Fibroblast of skin of abdomen (primary cell): ENCODE measurements at regions not wholly inside any gene's neighbourhood (a gene's known extent, or its start where the extent isn't known, plus 50 kb on each side); places are given as distances from the start of the nearest gene placed in this dataset.
A peak's percentile ranks its signal among the peaks of the same experiment; 100 is the strongest.

ENCODE experiments used
- DNase-seq: peaks from one replicate; pipeline ENCODE4 v3.0.0-alpha.2; 2013

GRCh38 chr20:23230766-23231385 lies 119.7 kb upstream of the NXT1 start:
- DNase-seq: no peak

GRCh38 chr20:23229989-23230388 lies 120.6 kb upstream of the NXT1 start:
- no peak for DNase-seq

- peak; percentile 17 for DNase-seq
These were observed 121.7 kb upstream of the NXT1 start for GRCh38 chr20:23228912-23229311.

GRCh38 chr20:23227976-23228375 lies 122.6 kb upstream of the NXT1 start:
- no peak for DNase-seq

- DNase-seq: no peak
These were observed 123.3 kb upstream of the NXT1 start for GRCh38 chr20:23227274-23227673.

- no peak for DNase-seq
These were observed 123.9 kb upstream of the NXT1 start for GRCh38 chr20:23226612-23227265.

- DNase-seq: peak; percentile 45
These were observed 125.1 kb upstream of the NXT1 start for GRCh38 chr20:23225407-23226060.

GRCh38 chr20:23224806-23225205 lies 125.8 kb upstream of the NXT1 start:
- no peak for DNase-seq

- no peak for DNase-seq
These were observed 126.5 kb upstream of the NXT1 start for GRCh38 chr20:23223908-23224580.

- no peak for DNase-seq
These were observed 127.9 kb upstream of the NXT1 start for GRCh38 chr20:23222531-23223200.

GRCh38 chr20:23217023-23217422 lies 130.9 kb upstream of the CD93 start:
- DNase-seq: no peak

GRCh38 chr20:23215344-23215995 lies 129.3 kb upstream of the CD93 start:
- DNase-seq: no peak

GRCh38 chr20:23214903-23215302 lies 128.8 kb upstream of the CD93 start:
- peak; percentile 22 for DNase-seq

- DNase-seq: no peak
These were observed 126.4 kb upstream of the CD93 start for GRCh38 chr20:23212464-23212995.

GRCh38 chr20:23212011-23212410 lies 125.9 kb upstream of the CD93 start:
- DNase-seq: no peak

- DNase-seq: no peak
These were observed 125.0 kb upstream of the CD93 start for GRCh38 chr20:23211164-23211563.

- DNase-seq: no peak
These were observed 121.9 kb upstream of the CD93 start for GRCh38 chr20:23207826-23208540.

GRCh38 chr20:23206995-23207394 lies 120.9 kb upstream of the CD93 start:
- DNase-seq: no peak

GRCh38 chr20:23206061-23206460 lies 119.9 kb upstream of the CD93 start:
- DNase-seq: no peak

GRCh38 chr20:23205611-23206041 lies 119.5 kb upstream of the CD93 start:
- DNase-seq: peak; percentile 14

GRCh38 chr20:23205211-23205610 lies 119.1 kb upstream of the CD93 start:
- DNase-seq: no peak
